Neural progenitor cell (in vitro differentiated cells): ENCODE measurements at regions not wholly inside any gene's neighbourhood (a gene's known extent, or its start where the extent isn't known, plus 50 kb on each side); places are given as distances from the start of the nearest gene placed in this dataset.

Experiments
- EZH2 ChIP-seq: fragments of 200-600 bp; sonication (generic); IDR thresholded peaks from 2 replicates; pipeline ENCODE4 v1.6.1; 2017; ENCODE audit warnings: antibody characterized with exemption, mild to moderate bottlenecking, moderate library complexity
- TF ChIP-seq, protein P1 (sequence below): fragments of 200-600 bp; sonication (generic); IDR thresholded peaks from 2 replicates; pipeline ENCODE4 v1.5.1; 2017; ENCODE audit warnings: antibody characterized with exemption, mild to moderate bottlenecking

DNA sequence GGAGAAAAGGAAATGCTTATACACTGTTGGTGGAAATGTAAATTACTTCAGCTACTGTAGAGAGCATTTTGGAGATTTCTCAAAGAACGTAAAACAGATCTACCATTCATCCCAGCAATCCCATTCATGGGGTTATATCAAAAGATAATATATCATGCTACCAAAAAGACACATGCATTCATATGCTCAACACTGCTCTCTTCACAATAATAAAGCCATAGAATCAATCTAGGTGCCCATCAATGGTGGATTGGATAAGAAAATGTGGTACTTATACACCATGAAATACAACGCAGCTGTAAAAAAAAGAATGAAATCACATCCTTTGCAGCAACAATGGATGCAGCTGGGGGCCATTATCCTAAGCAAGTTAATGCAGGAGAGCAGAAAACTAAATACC lies 1487.7 kb upstream of the SEL1L start:
- TF ChIP-seq, protein P1, sequence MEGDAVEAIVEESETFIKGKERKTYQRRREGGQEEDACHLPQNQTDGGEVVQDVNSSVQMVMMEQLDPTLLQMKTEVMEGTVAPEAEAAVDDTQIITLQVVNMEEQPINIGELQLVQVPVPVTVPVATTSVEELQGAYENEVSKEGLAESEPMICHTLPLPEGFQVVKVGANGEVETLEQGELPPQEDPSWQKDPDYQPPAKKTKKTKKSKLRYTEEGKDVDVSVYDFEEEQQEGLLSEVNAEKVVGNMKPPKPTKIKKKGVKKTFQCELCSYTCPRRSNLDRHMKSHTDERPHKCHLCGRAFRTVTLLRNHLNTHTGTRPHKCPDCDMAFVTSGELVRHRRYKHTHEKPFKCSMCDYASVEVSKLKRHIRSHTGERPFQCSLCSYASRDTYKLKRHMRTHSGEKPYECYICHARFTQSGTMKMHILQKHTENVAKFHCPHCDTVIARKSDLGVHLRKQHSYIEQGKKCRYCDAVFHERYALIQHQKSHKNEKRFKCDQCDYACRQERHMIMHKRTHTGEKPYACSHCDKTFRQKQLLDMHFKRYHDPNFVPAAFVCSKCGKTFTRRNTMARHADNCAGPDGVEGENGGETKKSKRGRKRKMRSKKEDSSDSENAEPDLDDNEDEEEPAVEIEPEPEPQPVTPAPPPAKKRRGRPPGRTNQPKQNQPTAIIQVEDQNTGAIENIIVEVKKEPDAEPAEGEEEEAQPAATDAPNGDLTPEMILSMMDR, result no peak
- no peak for TF ChIP-seq EZH2
